ENCODE measurements at regions not wholly inside any gene's neighbourhood (a gene's known extent, or its start where the extent isn't known, plus 50 kb on each side); places are given as distances from the start of the nearest gene placed in this dataset.

- TF ChIP-seq HOXA7 (CRISPR knock-in tag; IDR thresholded peaks at IDR 0.05; ENCODE audit: borderline replicate concordance) (no peak), ZNF529 (tag by site-specific recombination; IDR thresholded peaks at IDR 0.05; ENCODE audit: insufficient replicate concordance) (no peak), CTCF (tag by site-specific recombination; IDR thresholded peaks at IDR 0.05) (no peak), ZFP3 (tag by site-specific recombination; IDR thresholded peaks at IDR 0.05; ENCODE audit: low read depth) (no peak), REST (tag by site-specific recombination; IDR thresholded peaks at IDR 0.05) (no peak), ZNF274 (IDR thresholded peaks at IDR 0.05; ENCODE audit: low read length) (no peak), ZNF274 (tag by site-specific recombination; IDR thresholded peaks at IDR 0.05; ENCODE audit: borderline replicate concordance) (no peak), ZBTB44 (tag by site-specific recombination; IDR thresholded peaks at IDR 0.05) (no peak), ZNF214 (tag by site-specific recombination; IDR thresholded peaks at IDR 0.05; ENCODE audit: borderline replicate concordance) (no peak), ZNF223 (tag by site-specific recombination; IDR thresholded peaks at IDR 0.05) (no peak), ZNF324 (tag by site-specific recombination; IDR thresholded peaks at IDR 0.05) (no peak), ZNF10 (tag by site-specific recombination; IDR thresholded peaks at IDR 0.05) (no peak), INSM2 (tag by site-specific recombination; IDR thresholded peaks at IDR 0.05) (no peak), ZNF677 (tag by site-specific recombination; IDR thresholded peaks at IDR 0.05) (no peak), PATZ1 (tag by site-specific recombination; IDR thresholded peaks at IDR 0.05) (no peak)
These were observed 1094.8 kb downstream of the SUCLG1 start for GRCh38 chr2:83364264-83364663.

All from HEK293 (cell line).